Activated CD4-positive, CD25-positive, alpha-beta regulatory T cell treated with anti-CD3 and anti-CD28 coated beads, Interleukin-2, amount 50 U/mL, for 16 hours (primary cell): ENCODE measurements at regions not wholly inside any gene's neighbourhood (a gene's known extent, or its start where the extent isn't known, plus 50 kb on each side); places are given as distances from the start of the nearest gene placed in this dataset.
"Not testable (repeated sequence)": the region's sequence is repeated elsewhere in the genome, so short reads cannot be mapped to it uniquely, and the experiment has no call there.

Experiments used
- DNase-seq: peaks from one replicate; pipeline ENCODE4 v3.0.0-alpha.2; 2020; ENCODE audit warnings: low read depth, low spot score

- DNase-seq, result no peak
Measured at GRCh38 chr20:41786158-41786557, 168.0 kb upstream of the CHD6 start.

GRCh38 chr20:41784209-41784958 is 166.2 kb upstream of the CHD6 start:
- DNase-seq, result no peak

GRCh38 chr20:41783423-41784208 is 165.4 kb upstream of the CHD6 start:
- no peak for DNase-seq

- DNase-seq, result no peak
Measured at GRCh38 chr20:41782730-41783406, 164.7 kb upstream of the CHD6 start.

GRCh38 chr20:41782255-41782654 is 164.1 kb upstream of the CHD6 start:
- DNase-seq, result no peak

GRCh38 chr20:41776421-41776820 is 158.2 kb upstream of the CHD6 start:
- no peak for DNase-seq

- no peak for DNase-seq
Measured at GRCh38 chr20:41774291-41774690, 156.1 kb upstream of the CHD6 start.

GRCh38 chr20:41770965-41771364 is 152.8 kb upstream of the CHD6 start:
- no peak for DNase-seq

GRCh38 chr20:41770427-41770826 is 152.2 kb upstream of the CHD6 start:
- DNase-seq, result no peak

- no peak for DNase-seq
Measured at GRCh38 chr20:41769592-41770018, 151.4 kb upstream of the CHD6 start.

- DNase-seq, result no peak
Measured at GRCh38 chr20:41750137-41750536, 132.0 kb upstream of the CHD6 start.

GRCh38 chr20:41748756-41749582 is 130.8 kb upstream of the CHD6 start:
- no peak for DNase-seq

GRCh38 chr20:41748051-41748450 is 129.9 kb upstream of the CHD6 start:
- no peak for DNase-seq

GRCh38 chr20:41747226-41747625 is 129.0 kb upstream of the CHD6 start:
- DNase-seq, result no peak

GRCh38 chr20:41746635-41747034 is 128.5 kb upstream of the CHD6 start:
- no peak for DNase-seq

- no peak for DNase-seq
Measured at GRCh38 chr20:41738604-41739206, 120.5 kb upstream of the CHD6 start.

GRCh38 chr20:41735949-41736348 is 117.8 kb upstream of the CHD6 start:
- no peak for DNase-seq

GRCh38 chr20:41734506-41734945 is 116.3 kb upstream of the CHD6 start:
- no peak for DNase-seq

- no peak for DNase-seq
Measured at GRCh38 chr20:41733151-41733550, 115.0 kb upstream of the CHD6 start.

GRCh38 chr20:41731198-41731597 is 113.0 kb upstream of the CHD6 start:
- DNase-seq, result not testable (repeated sequence)

GRCh38 chr20:41727681-41728080 is 109.5 kb upstream of the CHD6 start:
- DNase-seq, result not testable (repeated sequence)
